GM18909 (cell line): ENCODE measurements at regions not wholly inside any gene's neighbourhood (a gene's known extent, or its start where the extent isn't known, plus 50 kb on each side); places are given as distances from the start of the nearest gene placed in this dataset.

Experiments used
- ATAC-seq: cut with Tn5 transposase; IDR thresholded peaks from one replicate; pipeline ENCODE4 v1.9.1; 2021; ENCODE audit warnings: mild to moderate bottlenecking; ENCODE audit not compliant: unreplicated experiment, poor library complexity

DNA sequence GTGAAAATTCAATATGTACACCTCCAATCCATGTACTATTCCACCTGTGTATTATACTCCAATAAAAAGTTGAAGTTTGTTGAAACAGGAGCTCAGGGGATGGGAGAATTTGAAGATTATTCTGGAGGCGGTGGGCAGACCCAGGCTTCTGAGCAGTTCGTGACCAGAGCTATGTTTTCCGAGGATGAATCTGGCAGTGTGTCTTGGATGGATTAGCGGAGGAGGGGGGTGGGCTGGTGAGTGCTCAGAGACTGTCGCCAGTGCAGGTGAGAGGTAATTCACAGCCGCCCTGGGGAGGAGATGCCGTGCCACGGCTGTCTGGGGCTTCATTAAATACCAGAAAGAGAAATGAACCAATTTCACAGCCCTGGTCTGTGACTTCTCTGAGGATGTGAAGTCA lies 283.0 kb upstream of the RTL1 start:
- no peak for ATAC-seq

DNA sequence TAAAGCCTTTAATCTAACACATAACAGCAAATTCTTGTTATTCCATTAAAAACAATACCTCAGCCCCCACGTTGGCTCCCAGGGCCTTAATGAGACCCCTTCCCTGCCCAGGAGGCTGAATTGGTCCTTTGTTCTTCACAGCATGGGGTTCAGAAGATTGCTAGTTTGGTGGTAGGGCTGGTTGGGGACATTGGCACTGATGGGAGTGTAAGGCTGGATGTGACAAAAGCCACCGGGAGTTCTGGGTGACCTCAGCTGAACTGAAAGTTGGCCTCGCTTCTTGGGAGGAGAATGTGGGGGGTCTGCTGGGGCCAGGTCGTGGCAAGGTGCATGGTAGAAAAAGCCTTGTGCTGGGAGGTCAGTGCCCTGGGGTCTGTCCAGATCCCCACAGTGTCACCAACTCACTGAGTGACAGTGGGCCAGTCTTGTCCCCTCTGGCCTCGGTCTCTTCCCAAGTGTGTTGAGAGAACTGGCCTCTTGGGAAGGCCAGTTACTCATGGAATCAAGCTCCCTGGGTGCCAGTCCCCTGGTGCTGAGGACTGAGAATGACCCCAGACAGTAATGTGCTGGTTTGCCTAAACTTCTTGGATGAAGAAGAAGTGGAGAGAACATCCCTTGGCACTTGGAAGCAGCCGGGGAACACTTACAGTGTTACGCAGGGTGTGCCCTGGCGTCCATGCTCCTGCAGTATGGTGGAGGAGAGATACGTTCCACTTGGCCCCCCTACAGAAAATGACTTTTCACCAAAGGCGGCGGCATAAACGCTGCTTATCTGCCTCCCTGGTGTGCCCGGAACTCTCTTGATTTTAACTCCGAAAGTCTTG lies 283.7 kb upstream of the RTL1 start:
- no peak for ATAC-seq

DNA sequence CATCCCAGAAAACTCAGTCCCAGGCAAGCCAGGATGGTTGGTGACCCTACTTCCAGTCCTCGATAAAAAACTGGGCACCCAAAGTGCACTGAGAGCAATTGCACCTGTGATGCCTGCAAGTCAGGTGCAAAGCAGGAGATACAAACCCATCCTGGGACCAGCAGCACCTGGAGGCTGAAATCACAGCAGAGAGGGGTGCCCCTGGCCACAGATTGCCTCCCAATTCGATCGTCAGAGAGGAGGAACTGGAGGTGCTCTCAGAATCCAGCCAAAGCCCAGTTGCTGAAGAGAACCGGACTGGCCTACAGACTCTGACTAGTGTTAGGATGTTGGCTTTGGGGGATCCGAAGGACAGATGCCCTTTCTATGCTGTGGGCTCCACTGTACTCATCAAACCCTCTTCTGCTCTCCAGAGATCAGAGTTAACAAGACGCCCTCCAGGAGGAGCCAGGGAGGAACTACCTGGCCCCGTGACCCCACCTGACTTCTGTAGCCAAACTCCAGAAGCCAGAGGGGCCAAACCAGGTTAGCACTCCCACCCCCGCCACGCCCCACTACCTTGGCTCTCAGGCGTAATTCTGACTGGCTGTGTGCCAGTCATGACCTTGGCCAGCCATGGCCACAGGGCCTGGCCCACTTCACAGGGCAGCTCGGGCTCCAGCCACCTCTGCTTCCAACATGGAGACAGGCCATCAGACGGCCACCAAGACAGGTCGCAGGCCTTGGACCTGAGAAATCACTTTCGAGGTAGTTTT lies 284.5 kb upstream of the RTL1 start:
- no peak for ATAC-seq

- no peak for ATAC-seq
Observed at GRCh38 chr14:101188571-101188915, 285.0 kb upstream of the RTL1 start.

DNA sequence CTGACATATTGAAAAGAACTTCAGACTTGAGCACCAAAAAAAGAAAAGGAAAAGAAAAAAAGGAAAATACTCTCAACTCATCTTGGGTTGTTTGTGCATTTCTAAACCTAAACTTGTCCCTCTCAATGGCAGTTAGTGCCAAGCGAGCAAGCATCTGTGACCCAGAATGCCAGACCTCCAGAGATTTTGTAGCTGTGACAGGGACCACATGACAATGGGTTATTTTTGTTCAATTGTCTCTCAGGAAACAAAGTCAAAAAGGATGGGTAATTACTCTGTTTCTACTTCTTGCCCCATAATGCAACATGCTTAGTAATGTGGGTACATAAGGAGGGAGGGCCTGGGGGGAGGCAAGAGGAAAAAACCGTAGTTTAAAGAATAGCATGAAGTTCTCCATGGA lies 285.7 kb upstream of the RTL1 start:
- ATAC-seq: no peak

GRCh38 chr14:101189962-101190560 lies 286.5 kb upstream of the RTL1 start:
- ATAC-seq: no peak

GRCh38 chr14:101191101-101191720 lies 287.7 kb upstream of the RTL1 start:
- no peak for ATAC-seq

- no peak for ATAC-seq
Observed at GRCh38 chr14:101191721-101192660, 288.5 kb upstream of the RTL1 start.

GRCh38 chr14:101192661-101193000 lies 289.1 kb upstream of the RTL1 start:
- no peak for ATAC-seq

- no peak for ATAC-seq
Observed at GRCh38 chr14:101193106-101193844, 289.8 kb upstream of the RTL1 start.

DNA sequence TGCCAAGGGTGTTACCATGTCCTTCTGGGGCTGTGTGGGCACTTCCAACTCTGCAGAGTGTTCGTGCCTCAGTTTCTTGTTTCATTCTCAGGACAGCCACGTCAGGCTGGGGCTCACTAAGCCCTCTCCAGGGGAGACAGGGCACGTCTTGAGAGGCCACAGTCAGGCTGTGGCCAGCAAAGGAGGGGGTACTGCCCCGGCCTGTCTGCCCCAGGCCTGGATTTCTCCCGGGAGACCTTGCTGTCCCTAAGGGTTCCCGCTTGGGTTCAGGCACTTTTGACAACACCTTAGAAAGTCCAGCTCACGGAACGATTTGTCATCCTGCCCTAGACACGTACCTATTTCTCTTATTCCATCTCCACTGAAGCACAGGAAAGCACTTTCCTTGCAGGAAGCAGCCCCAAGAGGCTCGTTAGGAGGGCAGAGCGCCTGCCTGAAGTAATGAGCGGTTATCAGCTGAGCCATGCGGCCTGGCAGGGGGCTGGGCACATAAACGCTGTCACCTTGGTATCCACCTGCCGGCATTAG lies 290.4 kb upstream of the RTL1 start:
- no peak for ATAC-seq

- ATAC-seq: no peak
Observed at GRCh38 chr14:101194373-101195308, 291.1 kb upstream of the RTL1 start.

GRCh38 chr14:101195309-101195901 lies 291.9 kb upstream of the RTL1 start:
- no peak for ATAC-seq

DNA sequence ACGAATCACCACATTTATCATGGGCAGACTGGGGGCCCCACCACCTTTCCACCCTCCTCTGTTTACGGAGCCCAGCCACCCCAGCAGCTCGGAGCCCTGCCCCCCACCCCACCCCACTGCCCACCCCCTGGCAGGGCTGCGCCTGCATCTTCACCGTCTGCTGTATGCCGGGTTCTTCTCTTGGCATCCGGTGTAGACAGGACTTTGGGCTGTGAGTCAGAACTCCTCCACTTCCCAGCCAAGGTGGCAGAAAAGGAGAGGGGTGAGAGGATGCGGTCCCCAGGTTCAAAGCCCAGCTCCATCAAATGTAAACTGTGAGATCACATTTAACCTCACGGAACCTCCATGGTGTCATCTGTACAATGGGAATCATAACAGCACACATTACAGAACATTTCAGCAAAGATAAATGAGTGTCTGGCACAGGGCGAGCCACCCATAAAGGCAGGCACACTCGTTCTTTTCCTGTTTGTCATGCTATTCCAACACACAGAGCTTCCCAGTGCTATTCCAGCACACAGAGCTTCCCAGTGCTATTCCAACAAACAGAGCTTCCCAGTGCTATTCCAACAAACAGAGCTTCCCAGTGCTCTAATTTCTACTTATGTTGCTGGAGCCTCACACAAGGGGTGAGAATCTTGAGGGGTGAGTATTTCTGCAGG lies 292.7 kb upstream of the RTL1 start:
- no peak for ATAC-seq

DNA sequence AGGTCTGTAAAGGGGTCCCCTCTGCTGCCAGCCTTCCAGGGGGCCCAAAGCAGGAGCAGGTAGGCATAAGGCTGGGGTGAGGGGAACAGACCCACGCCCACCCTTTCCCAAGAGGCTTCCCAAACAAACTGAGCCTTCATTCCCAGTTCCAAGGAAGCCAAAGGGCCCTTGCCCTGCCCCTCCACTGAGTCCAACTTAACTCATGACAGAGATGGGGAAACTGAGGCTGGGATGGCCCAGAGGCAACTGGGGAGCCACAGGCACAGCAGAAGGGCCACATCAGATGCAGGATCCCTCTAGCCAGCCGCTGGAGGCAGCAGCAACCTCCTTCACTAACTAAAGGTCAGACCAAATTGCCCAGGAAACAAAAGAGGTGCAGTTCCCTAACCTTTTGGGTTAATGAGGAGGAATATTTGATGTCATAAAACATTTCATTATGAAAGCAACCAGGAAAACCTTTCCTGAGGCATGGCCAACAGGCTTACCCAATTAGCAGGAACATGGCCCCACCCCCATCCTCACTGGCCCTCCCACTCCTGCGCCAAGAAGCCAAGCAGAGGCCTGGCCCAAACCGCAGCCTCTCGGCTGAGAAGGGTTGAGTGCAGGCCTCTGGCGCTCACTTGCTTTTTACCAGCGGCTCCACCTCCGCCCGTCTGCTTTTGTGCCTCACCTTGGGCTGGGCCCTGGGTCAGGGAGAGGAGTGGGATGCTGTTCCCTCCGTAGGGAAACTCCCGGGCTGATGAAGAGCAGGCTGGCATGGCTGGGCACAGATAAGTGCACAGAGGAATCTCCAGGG lies 293.5 kb upstream of the RTL1 start:
- no peak for ATAC-seq

DNA sequence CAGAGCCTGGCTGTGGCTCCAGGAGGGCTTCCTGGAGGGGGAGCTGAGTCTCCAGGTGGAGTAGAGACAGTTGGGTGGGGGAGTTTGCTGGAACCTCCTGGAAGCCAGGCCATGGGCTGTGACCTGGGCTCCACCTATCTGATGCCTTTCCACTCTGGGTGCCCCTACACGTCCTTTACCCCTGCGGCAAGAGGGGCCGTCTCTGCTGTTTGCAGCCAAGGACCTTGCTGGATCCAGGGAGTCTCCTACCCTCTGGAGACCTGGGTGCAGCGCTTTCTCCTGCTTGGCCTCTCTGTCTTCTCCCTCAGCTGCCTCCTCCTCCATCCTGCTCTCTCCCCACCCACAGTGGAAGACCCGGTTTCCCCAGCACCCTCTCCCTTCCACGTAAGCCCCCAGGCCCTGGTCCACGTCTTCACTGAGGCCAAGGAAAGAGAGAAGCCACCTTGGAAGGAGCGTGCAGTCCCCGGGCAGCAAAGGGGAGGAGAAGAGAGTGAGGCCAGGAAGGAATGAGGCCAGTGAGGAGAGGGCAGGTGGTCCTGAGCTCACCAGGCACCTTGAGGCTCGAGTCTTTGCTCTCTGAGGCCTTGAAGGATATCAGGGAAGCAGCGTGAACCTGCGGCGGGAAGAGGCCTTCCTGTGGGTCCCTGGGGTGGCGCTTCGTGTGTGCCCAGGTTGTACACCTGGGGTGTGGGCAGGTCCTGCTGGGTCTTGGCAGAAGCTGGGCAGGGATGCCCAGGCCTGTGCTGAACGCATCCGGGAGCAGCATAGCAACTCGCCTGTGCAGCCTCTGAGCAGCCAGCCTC lies 294.3 kb upstream of the RTL1 start:
- ATAC-seq: no peak
